COLO668 (cell line): ENCODE measurements at regions not wholly inside any gene's neighbourhood (a gene's known extent, or its start where the extent isn't known, plus 50 kb on each side); places are given as distances from the start of the nearest gene placed in this dataset.
"Not testable (repeated sequence)": the region's sequence is repeated elsewhere in the genome, so short reads cannot be mapped to it uniquely, and the experiment has no call there.

Experiments
- DNase-seq: peaks from one replicate; lab custom pipeline; 2025; ENCODE audit not compliant: unreplicated experiment; lab: John Stamatoyannopoulos, UW

DNA sequence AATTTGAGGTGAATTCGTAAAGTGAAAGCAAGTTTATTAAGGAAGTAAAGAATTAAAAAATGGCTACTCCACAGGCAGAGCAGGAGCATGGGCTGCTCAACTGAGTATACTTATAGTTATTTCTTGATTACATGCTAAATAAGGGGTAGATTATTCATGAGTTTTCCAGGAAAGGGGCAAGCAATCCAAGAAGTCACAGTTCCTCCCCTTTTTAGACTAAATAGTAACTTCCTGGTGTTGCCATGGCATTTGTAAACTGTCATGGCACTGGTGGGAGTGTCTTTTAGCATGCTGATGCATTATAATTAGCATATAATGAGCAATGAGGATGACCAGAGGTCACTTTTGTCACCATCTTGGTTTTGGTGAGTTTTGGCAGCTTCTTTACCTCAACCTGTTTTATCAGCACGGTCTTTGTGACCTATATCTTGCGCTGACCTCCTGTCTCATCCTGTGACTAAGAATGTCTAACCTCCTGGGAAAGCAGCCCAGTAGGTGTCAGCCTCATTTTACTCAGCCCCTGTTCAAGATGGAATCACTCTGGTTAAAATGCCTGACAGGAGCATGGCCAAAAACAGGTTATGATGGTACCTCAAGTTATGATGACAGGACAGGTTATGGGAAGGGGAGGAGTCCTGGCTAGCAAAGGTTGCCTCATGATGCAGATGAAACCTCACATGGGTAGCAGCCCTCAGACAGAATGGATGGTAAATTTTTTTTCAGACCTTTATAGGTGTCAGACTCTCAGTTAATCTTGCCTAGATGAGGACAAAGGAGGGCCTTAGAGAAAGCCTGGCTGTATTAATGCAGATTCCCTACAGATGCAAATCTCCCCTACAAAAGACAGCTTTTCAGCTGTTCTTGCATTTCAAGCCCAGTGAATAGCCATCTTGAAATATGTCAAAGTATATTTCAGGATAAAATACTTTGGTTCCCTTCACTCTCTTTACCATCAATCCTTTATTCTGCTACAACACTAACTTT is 49.7 kb downstream of the SIPA1L2 start:
- DNase-seq, result no peak

DNA sequence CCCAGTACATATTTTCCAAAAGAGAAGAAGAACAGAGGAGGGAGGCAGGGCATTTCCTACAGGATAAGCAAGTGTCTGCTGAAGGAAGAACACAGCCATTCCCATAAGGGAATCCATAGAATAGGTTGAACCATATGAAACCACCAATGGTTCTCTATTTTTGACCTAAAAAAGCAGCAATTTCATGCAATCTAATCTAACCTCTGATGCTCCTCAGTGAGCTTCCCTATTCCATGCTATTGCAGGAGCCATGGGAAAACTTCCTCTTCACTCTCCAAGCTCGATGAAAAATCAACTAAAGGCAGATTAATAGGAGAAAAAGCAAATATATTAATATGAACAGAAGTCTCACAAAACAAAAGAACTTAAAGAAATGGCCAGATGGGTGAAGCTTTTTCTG is 50.5 kb downstream of the SIPA1L2 start:
- no peak for DNase-seq

DNA sequence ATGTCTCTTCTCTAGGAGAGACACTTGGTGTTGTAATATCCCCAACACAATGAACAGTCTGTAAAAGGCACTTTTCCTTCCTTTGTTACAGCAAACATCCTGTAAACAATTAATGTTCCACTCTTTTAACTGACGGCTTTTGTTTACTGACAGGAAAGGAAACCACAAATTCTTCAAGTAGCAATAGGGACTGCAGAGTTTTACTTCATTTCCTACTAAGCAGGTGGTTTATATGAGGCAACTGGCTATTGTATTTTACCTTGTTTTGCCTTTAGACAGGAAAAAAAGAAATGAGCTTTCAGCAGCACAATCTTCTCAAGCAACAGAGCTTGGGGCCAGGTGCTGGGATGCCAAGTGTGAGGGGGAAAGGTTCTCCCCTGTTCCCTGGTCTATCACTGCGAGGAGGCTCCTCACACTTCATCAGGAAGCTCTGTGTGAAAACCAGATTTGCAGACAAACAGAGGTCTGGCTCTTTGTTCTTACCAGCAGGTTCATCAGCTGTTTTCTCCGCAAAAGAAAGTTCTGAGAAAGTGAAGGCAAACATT is 51.2 kb downstream of the SIPA1L2 start:
- no peak for DNase-seq

DNA sequence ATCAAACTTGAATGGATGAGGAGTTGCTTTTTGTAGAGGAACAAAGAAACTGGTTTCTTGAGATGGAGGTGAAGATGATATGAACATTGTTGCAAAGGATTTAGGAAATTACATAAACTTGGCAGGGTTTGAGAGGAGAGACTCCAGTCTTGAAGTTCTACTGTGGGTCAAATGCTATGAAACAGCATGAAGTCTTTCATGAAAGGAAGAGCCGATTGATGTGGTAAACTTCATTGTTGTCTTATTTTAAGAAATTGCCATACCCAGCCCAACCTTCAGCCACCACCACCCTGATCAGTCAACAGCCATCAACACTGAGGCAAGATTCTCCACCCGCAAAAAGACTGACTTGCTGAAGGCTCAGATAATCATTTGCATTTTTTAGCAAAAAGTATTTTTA is 52.2 kb downstream of the SIPA1L2 start:
- no peak for DNase-seq

DNA sequence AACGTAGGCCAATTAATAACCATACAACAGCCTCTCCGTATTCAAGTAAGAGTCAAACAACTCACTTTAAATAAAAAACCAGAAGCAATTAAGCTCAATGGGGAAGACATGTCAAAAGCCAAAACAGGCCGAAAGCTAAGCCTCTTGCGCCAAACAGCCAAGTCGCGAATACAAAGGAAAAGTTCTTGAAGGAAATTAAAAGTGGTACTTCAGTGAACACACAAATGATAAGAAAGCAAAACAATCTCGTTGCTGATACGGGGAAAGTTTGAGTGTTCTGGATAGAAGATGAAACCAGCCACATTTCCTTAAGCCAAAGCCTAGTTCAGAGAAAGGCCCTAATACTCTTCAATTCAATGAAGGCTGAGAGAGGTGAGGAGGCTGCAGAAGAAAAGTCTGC is 53.4 kb downstream of the SIPA1L2 start:
- no peak for DNase-seq

DNA sequence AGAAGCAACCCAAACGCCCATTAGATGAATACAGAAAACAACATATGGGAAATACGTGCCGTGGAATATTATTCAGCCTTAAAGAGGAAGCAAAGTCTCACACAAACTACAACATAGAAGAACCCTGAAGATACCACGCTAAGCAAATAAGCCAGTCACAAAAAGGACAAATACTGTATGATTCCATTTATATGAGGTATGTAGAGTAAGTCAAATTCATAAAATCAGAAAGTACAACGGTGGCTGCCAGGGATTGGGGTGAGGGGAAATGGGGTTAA is 54.2 kb downstream of the SIPA1L2 start:
- no peak for DNase-seq

DNA sequence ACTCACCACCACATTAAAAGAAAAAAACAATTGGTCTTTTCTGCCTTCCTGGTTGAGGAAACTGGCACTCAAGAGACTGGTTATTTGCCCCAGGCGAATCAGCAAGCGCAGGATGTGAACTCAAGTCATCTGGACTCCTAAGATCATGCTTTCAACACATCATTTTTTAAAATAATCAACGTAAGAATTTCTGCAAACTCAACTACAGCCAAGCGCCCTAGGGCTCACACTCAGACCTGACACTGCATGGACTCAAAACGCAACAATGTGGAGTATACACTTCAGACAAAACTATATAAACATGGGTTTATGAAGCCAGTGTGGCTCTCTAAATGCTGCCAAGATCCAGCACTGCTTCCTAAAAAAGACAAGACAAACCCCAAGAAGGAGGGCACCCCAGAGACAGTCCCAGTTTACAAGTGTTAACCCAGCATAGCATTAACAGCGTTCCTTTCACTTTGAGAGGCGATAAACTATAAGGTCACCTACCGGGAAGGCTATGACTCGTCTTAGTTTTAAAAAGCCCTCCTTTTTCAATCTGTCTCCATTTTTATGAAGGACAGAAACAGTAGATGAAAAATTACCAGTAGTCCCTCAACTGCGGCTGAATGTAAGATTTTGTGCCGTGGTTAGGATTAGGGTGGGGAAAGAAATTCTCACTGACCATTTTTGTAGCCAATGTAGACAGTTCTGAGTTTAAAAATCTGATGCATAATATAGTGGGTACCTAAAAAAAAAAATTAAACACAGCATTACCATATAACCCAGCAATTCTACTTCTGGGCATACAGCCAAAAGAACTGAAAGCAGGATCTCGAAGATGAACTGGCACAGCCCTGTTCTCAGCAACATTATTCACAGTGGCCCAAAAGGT is 54.8 kb downstream of the SIPA1L2 start:
- DNase-seq, result no peak

DNA sequence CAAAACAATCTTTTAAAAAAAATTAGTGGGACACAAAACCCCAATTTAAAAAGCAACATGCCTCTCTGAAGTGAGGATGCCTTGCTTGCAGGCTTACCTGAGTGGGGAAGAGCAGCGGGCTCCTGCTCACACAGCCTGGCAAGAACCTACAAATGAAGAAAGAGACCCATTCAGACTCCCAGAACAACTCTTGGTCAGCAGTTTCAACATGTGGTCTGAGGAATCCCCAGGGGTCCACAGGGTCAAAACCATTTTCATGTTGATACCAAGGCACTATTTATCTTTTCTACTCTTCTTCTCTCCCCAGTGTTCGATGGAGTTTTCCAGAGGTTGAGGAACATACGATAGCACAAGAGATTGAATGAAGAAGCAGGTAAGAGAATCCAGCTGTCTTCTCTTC is 55.9 kb downstream of the SIPA1L2 start:
- no peak for DNase-seq

DNA sequence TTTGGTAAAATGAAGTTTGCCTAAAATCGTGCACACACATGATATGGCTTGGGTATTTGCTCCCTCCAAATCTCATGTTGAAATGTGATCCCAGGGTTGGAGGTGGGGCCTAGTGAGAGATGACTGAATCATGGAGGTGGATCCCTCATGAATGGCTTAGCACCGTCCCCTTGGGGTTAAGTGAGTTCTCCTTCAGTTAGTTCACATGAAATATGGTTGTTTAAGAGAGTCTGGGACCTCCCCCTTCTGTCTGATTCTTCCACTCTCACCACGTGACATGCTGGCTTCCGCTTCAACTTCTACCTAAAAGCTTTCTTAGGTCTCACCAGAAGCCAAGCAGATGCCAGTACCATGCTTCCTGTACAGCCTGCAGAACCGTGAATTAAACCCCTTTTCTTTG is 58.4 kb downstream of the SIPA1L2 start:
- no peak for DNase-seq

DNA sequence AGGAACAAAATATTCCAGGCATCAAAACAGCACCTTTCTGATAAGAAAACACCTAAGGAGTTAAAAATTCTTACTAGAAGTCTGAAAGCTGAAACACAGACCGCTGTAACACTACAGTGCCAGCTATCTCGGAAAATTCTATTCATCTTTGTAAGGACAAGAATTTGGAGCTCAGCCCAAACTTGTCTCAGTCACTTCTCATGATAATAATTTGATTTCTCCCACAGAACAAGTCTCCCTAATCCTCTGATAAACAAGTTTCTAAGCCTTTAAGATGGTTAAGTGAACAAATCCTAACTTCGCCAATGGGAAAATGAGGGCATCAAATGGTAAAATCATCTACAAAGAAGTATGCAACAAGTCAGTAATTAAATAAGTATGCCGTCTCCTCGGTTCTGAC is 59.9 kb downstream of the SIPA1L2 start:
- no peak for DNase-seq

DNA sequence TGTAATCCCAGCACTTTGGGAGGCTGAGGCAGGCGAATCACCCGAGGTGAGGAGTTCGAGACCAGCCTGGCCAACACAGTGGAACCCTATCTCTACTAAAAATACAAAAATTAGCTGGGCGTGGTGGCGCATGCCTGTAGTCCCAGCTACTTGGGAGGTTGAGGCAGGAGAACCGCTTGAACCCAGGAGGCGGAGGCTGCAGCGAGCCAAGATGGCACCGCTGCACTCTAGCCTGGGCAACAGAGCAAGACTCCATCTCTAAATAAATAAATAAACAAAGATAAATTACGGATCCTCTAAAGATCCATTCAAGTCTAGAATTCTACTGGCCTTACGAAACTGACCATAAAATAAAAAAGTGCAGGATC is 60.4 kb downstream of the SIPA1L2 start:
- DNase-seq, result not testable (repeated sequence)

DNA sequence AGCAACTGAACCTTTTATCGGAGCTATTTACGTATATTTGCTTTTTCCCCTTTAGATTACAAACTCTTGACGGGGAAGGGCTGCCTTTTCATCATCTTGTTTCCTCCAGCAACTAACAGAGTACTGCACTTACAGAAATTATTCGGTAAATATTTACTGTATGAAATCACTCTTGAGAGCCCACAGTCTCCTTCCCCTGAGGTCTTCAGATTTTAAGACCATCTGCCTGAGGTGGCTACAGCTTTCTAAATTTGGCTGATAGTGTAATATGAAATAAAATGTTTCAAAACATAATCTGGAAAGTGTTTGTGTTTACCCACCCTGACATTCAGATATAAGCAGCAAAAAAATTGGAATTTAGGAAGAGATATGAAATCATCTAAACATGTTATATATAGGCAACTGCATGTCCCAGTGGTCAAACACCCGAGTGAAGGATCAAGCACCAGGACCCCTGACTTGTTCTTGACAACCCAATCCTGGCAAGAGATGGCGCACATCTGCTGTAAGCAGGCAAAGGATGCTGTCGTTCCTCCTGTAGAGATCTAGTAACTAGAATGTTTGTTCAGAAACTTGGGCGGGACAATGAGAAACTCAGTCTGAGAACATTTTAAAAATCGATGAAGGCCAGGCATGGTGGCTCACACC is 60.9 kb downstream of the SIPA1L2 start:
- no peak for DNase-seq

DNA sequence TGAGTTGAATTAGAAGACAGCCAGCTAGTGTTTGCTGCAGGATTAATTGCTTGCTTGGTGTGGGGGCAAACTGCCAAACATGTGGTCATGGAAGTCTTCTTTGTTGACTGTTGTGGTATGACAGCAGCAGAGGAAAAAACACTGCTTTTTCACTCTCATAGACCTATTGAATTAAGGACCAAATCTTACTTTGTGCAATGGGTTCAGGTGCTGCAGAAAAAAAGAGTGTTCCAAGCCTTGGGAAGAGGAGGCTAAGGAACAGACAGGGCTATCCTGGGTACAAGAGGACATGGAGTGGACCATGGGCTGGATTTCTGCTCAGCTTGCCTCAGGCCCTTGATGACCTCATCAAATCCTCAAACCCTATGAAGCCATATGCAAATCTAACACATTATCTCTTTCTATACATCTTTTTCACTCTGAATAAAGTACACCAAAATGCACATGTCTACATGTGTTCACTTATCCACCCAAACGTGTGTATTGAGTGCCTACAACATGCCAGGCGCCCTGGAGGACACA is 61.5 kb downstream of the SIPA1L2 start:
- DNase-seq, result peak; percentile 50

DNA sequence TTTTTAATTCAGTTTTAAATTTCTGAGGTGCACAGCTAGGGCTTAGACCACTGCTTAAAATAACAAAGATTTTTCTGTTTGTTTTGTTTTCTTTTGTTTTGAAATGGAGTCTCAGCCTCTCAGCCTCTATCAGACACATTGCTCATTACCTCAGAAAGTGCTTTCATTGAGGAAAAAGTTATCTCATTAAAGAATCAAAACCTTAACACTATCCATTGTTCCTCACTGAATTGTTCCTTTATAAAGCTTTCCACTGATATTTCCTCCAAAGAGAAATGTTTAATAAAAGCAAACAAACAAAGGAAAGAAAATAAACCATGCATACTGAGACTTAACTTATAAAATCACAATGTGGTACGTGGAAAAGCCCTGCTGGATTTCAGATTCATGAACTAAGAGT is 63.8 kb downstream of the SIPA1L2 start:
- DNase-seq, result no peak

DNA sequence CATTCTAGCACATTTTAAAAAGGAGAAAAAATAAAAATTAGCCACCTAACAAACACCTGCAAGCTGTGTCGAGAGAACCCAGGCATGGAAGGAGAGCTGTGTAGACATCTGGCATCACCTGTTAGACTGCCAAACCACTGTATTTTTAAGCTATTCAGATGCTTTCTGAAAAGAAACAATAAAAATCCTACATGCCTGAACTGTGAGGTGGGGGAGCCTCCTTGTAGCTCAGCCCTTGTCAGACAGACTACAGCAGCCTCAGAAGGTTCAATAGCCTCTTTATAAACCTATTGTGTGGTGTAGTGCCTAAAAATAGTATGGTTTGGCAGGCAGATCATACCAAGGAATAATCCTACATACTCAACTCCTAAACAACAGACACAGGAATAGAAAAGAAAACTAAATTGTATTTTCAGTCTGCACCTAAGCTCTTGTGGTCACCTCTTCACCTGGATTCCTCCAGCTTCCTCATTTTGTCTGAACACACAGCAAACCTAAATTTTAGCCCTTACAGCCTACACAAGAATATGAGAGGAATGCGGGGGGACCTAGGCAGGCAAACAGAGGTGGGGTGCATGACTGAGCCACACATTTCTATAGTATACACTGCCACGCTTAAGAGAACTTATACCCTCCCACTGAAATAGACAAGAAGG is 67.0 kb downstream of the SIPA1L2 start:
- DNase-seq, result no peak

DNA sequence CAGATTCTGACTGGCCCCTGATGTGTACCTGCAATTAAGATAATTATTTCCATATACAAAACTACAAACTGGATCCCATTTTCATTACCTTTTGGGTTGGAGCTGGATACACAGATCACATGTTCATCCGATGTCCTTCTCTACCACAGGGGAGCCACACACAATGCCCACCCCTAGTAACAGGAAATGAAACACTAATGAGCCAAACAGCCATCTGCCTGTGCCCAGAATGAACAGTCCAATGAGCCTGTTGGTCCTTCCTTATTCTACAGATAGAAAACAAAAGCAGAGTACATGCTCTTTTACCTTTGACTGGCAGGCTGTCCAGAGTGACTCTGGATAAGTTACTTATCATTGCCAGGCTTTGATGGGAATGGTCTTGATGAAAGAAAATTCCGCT is 68.6 kb downstream of the SIPA1L2 start:
- no peak for DNase-seq

DNA sequence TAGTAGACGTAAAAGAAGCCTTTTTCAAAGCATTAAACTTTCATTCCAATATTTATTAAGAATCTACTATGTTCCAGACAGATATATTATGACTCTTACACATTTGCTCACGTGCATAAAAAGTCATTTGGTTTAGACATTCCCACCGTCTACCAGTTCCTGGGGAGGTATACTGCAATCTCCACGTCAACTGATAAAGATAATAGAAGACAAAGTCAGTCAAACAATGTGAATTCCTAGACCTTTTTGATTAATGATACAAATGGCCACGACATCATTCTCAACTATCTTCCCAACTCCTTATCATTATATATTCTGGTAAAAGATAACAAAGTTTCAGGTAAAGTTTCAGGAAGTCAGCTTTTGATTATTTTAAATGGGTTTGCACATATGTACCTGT is 69.0 kb downstream of the SIPA1L2 start:
- no peak for DNase-seq

DNA sequence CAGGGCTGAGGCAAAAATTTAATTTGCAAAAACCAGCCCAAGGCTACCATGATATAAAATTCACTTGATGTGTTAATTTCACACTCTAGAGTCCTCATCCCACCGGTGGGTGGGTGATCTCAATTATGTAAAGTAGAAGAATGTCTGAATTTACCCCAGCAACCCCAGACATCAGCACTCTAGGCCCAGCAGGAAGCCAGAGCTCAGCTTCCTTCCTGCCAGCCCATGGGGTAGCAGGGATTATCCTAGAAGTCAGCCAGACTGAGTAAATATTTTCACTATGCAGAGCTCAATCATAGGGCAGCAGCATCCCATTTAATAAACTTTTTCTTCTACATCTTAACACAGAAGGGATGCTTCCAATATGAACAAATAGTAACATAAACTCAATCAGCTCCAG is 71.0 kb downstream of the SIPA1L2 start:
- DNase-seq, result no peak

DNA sequence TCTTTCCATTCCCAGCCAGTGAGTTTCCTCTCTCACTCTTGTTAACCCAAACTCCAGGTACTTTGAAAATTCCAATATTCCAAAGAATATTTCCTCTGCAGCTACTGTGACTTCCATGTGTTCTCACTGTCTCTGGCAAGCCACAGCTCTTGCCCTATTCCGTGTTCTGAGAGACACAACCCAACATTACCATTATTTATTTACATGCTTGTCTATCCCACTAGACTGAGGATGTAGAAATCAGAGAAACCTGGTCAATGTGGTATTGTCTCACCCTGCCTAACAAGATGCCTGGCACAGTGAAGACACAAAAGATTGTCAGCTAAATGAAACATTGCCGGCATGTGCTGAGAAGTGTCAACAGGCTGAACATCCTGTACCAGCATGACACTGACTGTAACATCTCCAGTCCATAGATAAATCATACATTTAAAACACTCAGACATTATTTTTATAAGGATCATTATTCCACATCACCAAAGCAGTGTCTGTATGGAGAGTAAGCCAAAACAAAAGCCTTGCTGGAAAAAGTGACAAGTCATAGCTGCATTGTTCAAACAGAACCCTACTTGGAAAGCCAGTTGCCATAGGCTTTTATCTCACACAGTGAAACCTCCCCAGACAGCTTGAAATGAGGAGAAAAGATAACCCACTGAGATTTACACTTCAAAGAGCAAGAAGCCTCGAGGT is 72.3 kb downstream of the SIPA1L2 start:
- DNase-seq, result no peak

DNA sequence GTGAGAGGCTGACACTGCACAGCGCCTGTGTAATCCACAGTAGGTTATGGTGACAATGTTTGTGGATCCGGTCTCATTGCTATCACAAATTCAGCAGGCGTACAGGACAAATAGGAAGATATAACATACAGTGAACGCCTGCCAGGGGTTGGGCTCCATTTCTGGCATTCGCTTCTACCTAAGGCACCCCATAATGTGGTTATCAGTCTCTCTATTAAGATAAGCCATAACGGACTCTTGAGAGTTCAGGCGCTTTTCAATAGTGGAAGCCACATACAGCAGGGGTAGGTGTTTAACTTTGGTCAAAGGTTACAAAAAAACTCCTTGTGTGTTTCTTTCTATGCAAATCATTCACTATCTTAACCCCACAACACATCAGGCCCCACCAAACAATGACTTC is 72.8 kb downstream of the SIPA1L2 start:
- no peak for DNase-seq
